GM12891 (cell line): ENCODE measurements at regions not wholly inside any gene's neighbourhood (a gene's known extent, or its start where the extent isn't known, plus 50 kb on each side); places are given as distances from the start of the nearest gene placed in this dataset.
"Not testable (repeated sequence)": the region's sequence is repeated elsewhere in the genome, so short reads cannot be mapped to it uniquely, and the experiment has no call there.

Experiments
- POLR2A ChIP-seq: IDR thresholded peaks from 2 replicates; pipeline ENCODE4 v1.6.1; 2011; ENCODE audit warnings: low read depth, low read length, control low read depth
- POLR2AphosphoS5 ChIP-seq: IDR thresholded peaks from 2 replicates; pipeline ENCODE4 v1.6.1; 2011; ENCODE audit warnings: low read depth, low read length, control low read depth
- POU2F2 ChIP-seq: IDR thresholded peaks from 2 replicates; pipeline ENCODE4 v1.6.1; 2011; ENCODE audit warnings: low read depth, mild to moderate bottlenecking, control low read depth, low read length, moderate library complexity
- TAF1 ChIP-seq: IDR thresholded peaks from 2 replicates; pipeline ENCODE4 v1.6.1; 2011; ENCODE audit warnings: low read depth, low read length, control low read depth

DNA sequence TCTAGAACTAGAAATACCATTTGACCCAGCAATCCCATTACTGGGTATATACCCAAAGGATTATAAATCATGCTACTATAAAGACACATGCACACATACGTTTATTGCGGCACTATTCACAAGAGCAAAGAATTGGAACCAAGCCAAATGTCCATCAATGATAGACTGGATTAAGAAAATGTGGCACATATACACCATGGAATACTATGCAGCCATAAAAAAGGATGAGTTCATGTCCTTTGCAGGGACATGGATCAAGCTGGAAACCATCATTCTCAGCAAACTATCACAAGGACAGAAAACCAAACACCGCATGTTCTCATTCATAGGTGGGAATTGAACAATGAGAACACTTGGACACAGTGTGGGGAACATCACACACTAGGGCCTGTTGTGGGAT lies 131.0 kb upstream of the ADGRF1 start:
- TF ChIP-seq POLR2AphosphoS5, POLR2A, TAF1, POU2F2: not testable (repeated sequence)
